GM18520 (cell line): ENCODE measurements at regions not wholly inside any gene's neighbourhood (a gene's known extent, or its start where the extent isn't known, plus 50 kb on each side); places are given as distances from the start of the nearest gene placed in this dataset.

ENCODE experiments used
- ATAC-seq: cut with Tn5 transposase; IDR thresholded peaks from one replicate; pipeline ENCODE4 v1.9.1; 2021; ENCODE audit not compliant: unreplicated experiment

- ATAC-seq = no peak
Observed at GRCh38 chr6:44660561-44661220, 273.2 kb downstream of the CDC5L start.

GRCh38 chr6:44661221-44662008, 273.9 kb downstream of the CDC5L start:
- no peak for ATAC-seq

GRCh38 chr6:44662461-44663121, 275.1 kb downstream of the CDC5L start:
- ATAC-seq = no peak

GRCh38 chr6:44663860-44664634, 276.5 kb downstream of the CDC5L start:
- no peak for ATAC-seq

GRCh38 chr6:44664716-44665115, 277.2 kb downstream of the CDC5L start:
- no peak for ATAC-seq

- ATAC-seq = no peak
Observed at GRCh38 chr6:44665143-44665542, 277.6 kb downstream of the CDC5L start.

GRCh38 chr6:44665683-44666082, 278.2 kb downstream of the CDC5L start:
- ATAC-seq = no peak

GRCh38 chr6:44666324-44666723, 278.8 kb downstream of the CDC5L start:
- ATAC-seq = no peak

GRCh38 chr6:44667226-44667625, 279.7 kb downstream of the CDC5L start:
- no peak for ATAC-seq

- no peak for ATAC-seq
Observed at GRCh38 chr6:44667668-44668390, 280.3 kb downstream of the CDC5L start.

- ATAC-seq = no peak
Observed at GRCh38 chr6:44668391-44668930, 281.0 kb downstream of the CDC5L start.

GRCh38 chr6:44668976-44669934, 281.7 kb downstream of the CDC5L start:
- ATAC-seq = no peak

GRCh38 chr6:44670146-44670545, 282.6 kb downstream of the CDC5L start:
- no peak for ATAC-seq

- ATAC-seq = no peak
Observed at GRCh38 chr6:44671333-44671732, 283.8 kb downstream of the CDC5L start.

GRCh38 chr6:44672086-44672485, 284.6 kb downstream of the CDC5L start:
- ATAC-seq = no peak

GRCh38 chr6:44672841-44673240, 285.3 kb downstream of the CDC5L start:
- no peak for ATAC-seq

- no peak for ATAC-seq
Observed at GRCh38 chr6:44674226-44675155, 287.0 kb downstream of the CDC5L start.

GRCh38 chr6:44675449-44675848, 287.9 kb downstream of the CDC5L start:
- no peak for ATAC-seq
